ENCODE measurements at regions not wholly inside any gene's neighbourhood (a gene's known extent, or its start where the extent isn't known, plus 50 kb on each side); places are given as distances from the start of the nearest gene placed in this dataset.

- Histone ChIP-seq H3K79me2 (ENCODE audit: insufficient read depth, low read length) (no peaks in the 10 kb centered on the region), H3K4ac (ENCODE audit: low read depth, low read length) (no peak overlapping the region), H3K27ac (ENCODE audit: insufficient read length, low read depth, low read length) (no peak overlapping the region), H2BK12ac (ENCODE audit: insufficient read length, low read depth, low read length) (no peak overlapping the region), H4K5ac (ENCODE audit: insufficient read length, low read depth, low read length) (no peak overlapping the region), H3K79me1 (ENCODE audit: insufficient read depth, low read depth, low read length, poor library complexity, severe bottlenecking) (no peaks in the 10 kb centered on the region), H2AK5ac (ENCODE audit: insufficient read length, low read length) (no peak overlapping the region), H3K4me1 (ENCODE audit: insufficient read depth, low read length) (peaks cover 7% of the 10 kb centered on the region; the same call in 1 of the 2 replicates), H3K14ac (ENCODE audit: insufficient read depth, low read length) (no peak overlapping the region), H4K8ac (replicated peaks; ENCODE audit: insufficient read length, low read depth, low read length) (no peak overlapping the region), H2BK15ac (ENCODE audit: low read depth, low read length) (no peak overlapping the region), H4K91ac (ENCODE audit: insufficient read length, low read depth, low read length) (no peak overlapping the region), H4K20me1 (ENCODE audit: control insufficient read depth, insufficient read depth, insufficient read length) (no peaks in the 10 kb centered on the region), H3K9ac (ENCODE audit: extremely low read depth, insufficient read length, low read length) (no peak overlapping the region), H3K27me3 (ENCODE audit: insufficient read depth, low read length) (no peaks in the 10 kb centered on the region), H3K4me2 (ENCODE audit: insufficient read depth, insufficient read length, low read length) (no peak overlapping the region), H2BK5ac (ENCODE audit: insufficient read length, low read length) (no peak overlapping the region), H3K18ac (ENCODE audit: insufficient read length, low read depth, low read length) (peak overlapping the region; percentile 63), H2AFZ (ENCODE audit: low read length) (no peak overlapping the region), H2BK120ac (ENCODE audit: low read depth, low read length, poor library complexity, severe bottlenecking) (no peak overlapping the region), H3K23ac (ENCODE audit: insufficient read length, low read depth, low read length) (no peak overlapping the region), H3T11ph (ENCODE audit: low read length) (no peak overlapping the region), H3K56ac (ENCODE audit: insufficient read length, low read depth, low read length) (no peak overlapping the region), H2BK20ac (ENCODE audit: low read depth, low read length, poor library complexity, severe bottlenecking) (no peak overlapping the region), H3K9me3 (ENCODE audit: control insufficient read depth, low read depth, low read length) (peaks cover 5% of the 10 kb centered on the region), H3K23me2 (ENCODE audit: insufficient read length, low read depth, low read length, poor library complexity, severe bottlenecking) (no peaks in the 10 kb centered on the region)
- peaks cover 32 to 34% of the 10 kb centered on the region in 2 experiments for H3K4me1 Mint-ChIP-seq
- H3K9me3 Mint-ChIP-seq = peaks cover 4 to 9% of the 10 kb centered on the region in 2 experiments; a peak in 4 of 5 replicates
- H3K36me3 Mint-ChIP-seq (ENCODE audit: insufficient read depth in 1 of 3, low read depth in 3 of 3) = peaks cover 0 to 12% (median 8%) of the 10 kb centered on the region in 3 experiments; a peak in 6 of 7 replicates
- TF ChIP-seq CTCF (conservative IDR thresholded peaks at IDR 0.05) = no peak
- DNase-seq = no peak
- no peak overlapping the region for H3K4me3 Mint-ChIP-seq
- no CpG with 5 or more reads among the region's 11 CpGs for WGBS (ENCODE audit: extremely low coverage, insufficient read length, low lambda C conversion rate)
- peaks cover 2% of the 10 kb centered on the region; the same call in 1 of the 2 replicates for H3K27me3 Mint-ChIP-seq (ENCODE audit: low read depth)
- H3K27ac Mint-ChIP-seq = peak overlapping the region in 2 of 3 experiments; percentile 39 to 91; a peak in 1 of 7 replicates
Observed at GRCh38 chr12:124115496-124115895, 142.5 kb downstream of the ZNF664 start.

Data from H9 (cell line).